C4-2B (cell line): ENCODE measurements at regions not wholly inside any gene's neighbourhood (a gene's known extent, or its start where the extent isn't known, plus 50 kb on each side); places are given as distances from the start of the nearest gene placed in this dataset.

ENCODE experiments used
- H3K27ac ChIP-seq: fragments of 450-650 bp; 2 replicates; pipeline ENCODE4 v1.5.1; 2017
- CTCF ChIP-seq: fragments of 450-650 bp; conservative IDR thresholded peaks from 2 replicates; pipeline ENCODE4 v1.5.1; 2017; ENCODE audit warnings: mild to moderate bottlenecking
- ZFX ChIP-seq: fragments of 450-650 bp; IDR thresholded peaks from 2 replicates; pipeline ENCODE4 v1.6.1; 2017

- TF ChIP-seq ZFX (no peak), CTCF (no peak)
- H3K27ac ChIP-seq = no peak overlapping the region
Measured at GRCh38 chr2:59874361-59874760, 679.1 kb downstream of the BCL11A start.

- no peak overlapping the region for H3K27ac ChIP-seq
- no peak for TF ChIP-seq CTCF
- no peak for TF ChIP-seq ZFX
Measured at GRCh38 chr2:59871830-59872229, 681.6 kb downstream of the BCL11A start.

DNA sequence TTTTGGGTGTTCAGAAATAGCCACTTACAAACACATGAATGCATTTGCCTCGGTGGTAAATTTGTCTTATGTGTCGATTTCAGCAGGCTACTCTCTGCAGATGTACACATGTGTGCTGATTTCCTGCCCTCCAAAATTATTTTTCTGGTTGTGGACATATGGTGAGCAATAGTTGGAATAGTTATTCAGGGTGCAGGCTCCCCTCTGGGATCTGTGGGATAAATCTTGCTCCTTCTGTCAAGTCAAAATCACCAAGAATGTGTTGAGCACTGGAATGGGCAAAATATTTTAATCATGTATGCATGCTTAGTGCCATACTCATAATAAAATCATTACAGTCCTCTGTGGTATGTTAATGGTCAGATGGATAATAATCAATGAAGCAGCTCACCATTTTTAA, 684.5 kb downstream of the BCL11A start:
- no peak for TF ChIP-seq CTCF
- TF ChIP-seq ZFX = no peak

GRCh38 chr2:59866436-59866835, 687.0 kb downstream of the BCL11A start:
- TF ChIP-seq CTCF (no peak), ZFX (no peak)
- no peak overlapping the region for H3K27ac ChIP-seq

More for the DNA sequence above, 684.5 kb downstream of the BCL11A start:
- H3K27ac ChIP-seq = no peak overlapping the region

GRCh38 chr2:59858540-59858939, 694.9 kb downstream of the BCL11A start:
- TF ChIP-seq CTCF (no peak), ZFX (no peak)
- H3K27ac ChIP-seq = no peak overlapping the region

GRCh38 chr2:59857109-59857508, 696.3 kb downstream of the BCL11A start:
- no peak overlapping the region for H3K27ac ChIP-seq
- TF ChIP-seq CTCF (no peak), ZFX (no peak)

GRCh38 chr2:59856391-59856790, 697.1 kb downstream of the BCL11A start:
- no peak overlapping the region for H3K27ac ChIP-seq
- TF ChIP-seq CTCF (no peak), ZFX (no peak)
